GM12878 (cell line): ENCODE measurements at regions not wholly inside any gene's neighbourhood (a gene's known extent, or its start where the extent isn't known, plus 50 kb on each side); places are given as distances from the start of the nearest gene placed in this dataset.

Source experiments
- ATAC-seq: fragments of 200-7000 bp; cut with Tn5 transposase; 3 replicates; pipeline ENCODE4 v1.9.1; 2020; ENCODE audit warnings: mild to moderate bottlenecking, moderate library complexity
- BruUV-seq: library from RNA; stranded (reverse); fragments of 400-500 nt; replicated peaks from 2 replicates; lab custom pipeline; 2021; lab: Mats Ljungman, UMichigan
- CTCF ChIA-PET: fragments of 300-600 bp; sonication (Branson Sonifier 250); formaldehyde crosslinking; extraction: SDS; loops from one replicate; lab custom pipeline; 2021; ENCODE audit warnings: inconsistent platforms; lab: Yijun Ruan, JAX
- POLR2A ChIA-PET: fragments of 350-600 bp; formaldehyde crosslinking; extraction: SDS; loops from one replicate; lab custom pipeline; 2021; ENCODE audit warnings: inconsistent platforms; lab: Charles Lee
- RAD21 ChIA-PET: fragments of 300-600 bp; sonication (Branson Sonifier 250); formaldehyde crosslinking; loops from one replicate; lab custom pipeline; 2023; ENCODE audit warnings: antibody characterized with exemption; ENCODE audit not compliant: unreplicated experiment; lab: Charles Lee
- SMC1A ChIA-PET: fragments of 300-600 bp; sonication (Branson Sonifier 250); formaldehyde crosslinking; loops from one replicate; lab custom pipeline; 2023; ENCODE audit not compliant: unreplicated experiment, uncharacterized antibody; lab: Charles Lee
- DNase-seq: peaks from one replicate; pipeline ENCODE4 v3.0.0-alpha.2; 2011; ENCODE audit warnings: low read depth, low spot score
- FAIRE-seq: peaks from 3 replicates; lab custom pipeline; 2011; peaks lifted over from hg19 to GRCh38; lab: Jason Lieb, UNC
- H2AFZ ChIP-seq: 2 replicates; pipeline ENCODE4 v1.6.0; 2011; ENCODE audit warnings: low read depth, low read length, control low read depth; ENCODE audit not compliant: control insufficient read depth
- H3K27ac ChIP-seq: 2 replicates; pipeline ENCODE4 v1.5.1; 2011; ENCODE audit warnings: control low read depth; ENCODE audit not compliant: control insufficient read depth, insufficient read depth
- H3K27me3 ChIP-seq, 2 experiments: replicated peaks in 1 of 2; 2 replicates each; pipeline versions ENCODE4 v1.6.0 to v1.6.1; 2011; ENCODE audit warnings: low read length in 1 of 2; ENCODE audit not compliant: control insufficient read depth in 2 of 2, insufficient read depth in 2 of 2
- H3K36me3 ChIP-seq, 2 experiments: 2 replicates each; pipeline ENCODE4 v1.5.1; 2011; ENCODE audit warnings: low read length in 1 of 2; ENCODE audit not compliant: control insufficient read depth in 2 of 2, insufficient read depth in 2 of 2
- H3K4me1 ChIP-seq: 2 replicates; pipeline ENCODE4 v1.6.1; 2011; ENCODE audit warnings: mild to moderate bottlenecking, low read length, moderate library complexity, mixed read lengths; ENCODE audit not compliant: control insufficient read depth, insufficient read depth
- H3K4me2 ChIP-seq: 2 replicates; pipeline ENCODE4 v1.6.0; 2011; ENCODE audit warnings: control low read depth; ENCODE audit not compliant: control insufficient read depth, insufficient read depth
- H3K4me3 ChIP-seq: fragments of 200-600 bp; sonication (generic); 2 replicates; pipeline ENCODE4 v1.5.1; 2016
- H3K79me2 ChIP-seq: 2 replicates; pipeline ENCODE4 v1.6.0; 2011; ENCODE audit warnings: low read length; ENCODE audit not compliant: control insufficient read depth, insufficient read depth
- H3K9ac ChIP-seq: 2 replicates; pipeline ENCODE4 v1.8.0; 2011; ENCODE audit warnings: low read length, control low read depth, mixed read lengths; ENCODE audit not compliant: control insufficient read depth, insufficient read depth
- H3K9me3 ChIP-seq: replicated peaks from 3 replicates; pipeline ENCODE4 v1.5.1; 2011; ENCODE audit warnings: mild to moderate bottlenecking, low read length; ENCODE audit not compliant: control insufficient read depth, insufficient read depth
- H4K20me1 ChIP-seq: 2 replicates; pipeline ENCODE4 v1.6.0; 2011; ENCODE audit not compliant: control insufficient read depth, insufficient read depth
- HDAC6 ChIP-seq: fragments of 200-600 bp; sonication (generic); IDR thresholded peaks from one replicate; pipeline ENCODE4 v1.8.0; 2017; ENCODE audit warnings: antibody characterized with exemption; ENCODE audit not compliant: unreplicated experiment
- KDM1A ChIP-seq: fragments of 200-600 bp; sonication (generic); IDR thresholded peaks from 2 replicates; pipeline ENCODE4 v1.6.1; 2016; ENCODE audit warnings: borderline replicate concordance
- NFXL1 ChIP-seq: fragments of 450-650 bp; IDR thresholded peaks from 2 replicates; pipeline ENCODE4 v1.6.1; 2017; ENCODE audit warnings: antibody characterized with exemption, mild to moderate bottlenecking, borderline replicate concordance
- NR2C1 ChIP-seq: fragments of 450-650 bp; IDR thresholded peaks from 2 replicates; pipeline ENCODE4 v1.6.1; 2017; ENCODE audit warnings: antibody characterized with exemption, mild to moderate bottlenecking, moderate library complexity
- POLR2AphosphoS2 ChIP-seq: IDR thresholded peaks from 2 replicates; pipeline ENCODE4 v1.6.1; 2011; ENCODE audit warnings: low read depth, mild to moderate bottlenecking, low read length, improper control_type of control experiment, moderate library complexity
- RFX5 ChIP-seq: IDR thresholded peaks from 2 replicates; pipeline ENCODE4 v1.6.1; 2011; ENCODE audit warnings: low read depth, low read length, improper control_type of control experiment
- SP1 ChIP-seq: IDR thresholded peaks from one replicate; pipeline ENCODE4 v1.6.1; 2011; ENCODE audit warnings: low read depth, low read length
- SREBF2 ChIP-seq: IDR thresholded peaks from 2 replicates; pipeline ENCODE4 v1.6.1; 2012; ENCODE audit warnings: mild to moderate bottlenecking, low read length
- TARDBP ChIP-seq: IDR thresholded peaks from 2 replicates; pipeline ENCODE4 v1.6.1; 2016; ENCODE audit warnings: borderline replicate concordance
- TCF7 ChIP-seq: IDR thresholded peaks from 2 replicates; pipeline ENCODE4 v1.6.1; 2014; ENCODE audit warnings: antibody characterized with exemption, borderline replicate concordance
- WRNIP1 ChIP-seq: IDR thresholded peaks from 2 replicates; pipeline ENCODE4 v1.6.1; 2011; ENCODE audit warnings: low read depth, low read length, improper control_type of control experiment, borderline replicate concordance
- ZNF622 ChIP-seq: fragments of 450-650 bp; IDR thresholded peaks from 2 replicates; pipeline ENCODE4 v1.6.1; 2017; ENCODE audit warnings: mild to moderate bottlenecking, inconsistent platforms
- WGBS: methylation state at CpG from one replicate; pipeline ENCODE4 v1.1.6; 2016; ENCODE audit warnings: low lambda C conversion rate; ENCODE audit not compliant: insufficient replicate concordance, insufficient coverage; ENCODE audit errors: missing lambda C conversion rate; 5-methylcytosine and 5-hydroxymethylcytosine counted together
- in situ Hi-C: fragments of 300-500 bp; cut with MboI; formaldehyde crosslinking; loops from 9 replicates; pipeline ENCODE4 v1.14.3; 2018; ENCODE audit warnings: mixed read lengths
- intact Hi-C: fragments of 100-400 bp; cut with micrococcal nuclease; formaldehyde crosslinking; loops from one replicate; pipeline ENCODE4 v1.14.2; 2022; ENCODE audit not compliant: unreplicated experiment
- TF ChIP-seq, protein P1 (sequence below): IDR thresholded peaks from 2 replicates; pipeline ENCODE4 v1.6.1; 2011; ENCODE audit warnings: borderline replicate concordance, low read depth, mild to moderate bottlenecking, moderate library complexity, mixed read lengths, low read length; ENCODE audit not compliant: insufficient read depth; ENCODE audit errors: extremely low read length

DNA sequence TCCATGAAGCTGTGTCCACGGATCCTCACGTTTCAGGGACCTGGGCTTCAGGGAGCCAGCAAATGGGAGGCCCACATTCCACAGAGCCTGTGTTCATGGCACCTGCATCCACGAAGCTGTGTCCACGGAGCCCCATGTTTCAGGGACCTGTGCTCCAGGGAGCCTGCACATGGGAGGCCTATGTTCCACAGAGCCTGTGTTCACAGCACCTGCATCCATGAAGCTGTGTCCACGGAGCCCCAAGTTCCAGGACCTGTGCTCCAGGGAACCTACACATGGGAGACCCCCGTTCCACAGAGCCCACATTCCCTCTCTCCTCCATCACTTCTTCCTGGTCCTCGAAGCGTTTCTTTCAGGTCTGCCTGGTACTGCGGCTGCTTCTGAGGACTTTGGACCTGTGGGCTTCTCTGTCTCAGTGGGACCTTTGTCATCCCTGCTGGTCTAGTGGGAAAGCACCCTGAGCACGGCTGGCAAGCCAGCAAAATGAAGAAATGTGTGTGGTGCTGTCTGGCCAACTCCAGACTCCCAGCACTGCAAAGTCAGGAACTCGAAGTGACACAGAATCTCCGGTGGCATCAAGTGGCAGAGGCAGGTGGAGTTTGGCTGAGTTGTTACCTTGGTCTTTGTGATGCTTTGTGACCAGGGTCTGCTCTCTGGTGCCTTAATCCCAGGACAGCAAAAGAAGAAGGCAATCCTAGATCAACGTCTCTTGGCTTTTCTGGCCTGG, 245.9 kb downstream of the DLL1 start:
- POLR2A ChIA-PET: no interaction called here
- no peaks in the 10 kb centered on the region for H3K4me1 ChIP-seq
- BruUV-seq: no TSS peak
- H3K36me3 ChIP-seq: no peaks in the 10 kb centered on the region
- H3K4me2 ChIP-seq: no peak overlapping the region
- H4K20me1 ChIP-seq: no peaks in the 10 kb centered on the region
- CTCF ChIA-PET: no interaction called here
- SMC1A ChIA-PET: no interaction called here
- ATAC-seq: no peak
- H2AFZ ChIP-seq: no peak overlapping the region
- H3K79me2 ChIP-seq: no peaks in the 10 kb centered on the region
- no peak overlapping the region for H3K9ac ChIP-seq
- in situ Hi-C loops: no loop called here
- intact Hi-C loops: no loop called here
- 22% methylated on average over 13 of the region's 13 CpGs for WGBS
- H3K4me3 ChIP-seq: no peak overlapping the region
- RAD21 ChIA-PET: no interaction called here
- FAIRE-seq: no peak
- TF ChIP-seq HDAC6 (no peak), TCF7 (no peak), RFX5 (no peak), NFXL1 (no peak), WRNIP1 (no peak), SP1 (no peak), POLR2AphosphoS2 (no peak), SREBF2 (no peak), ZNF622 (no peak), NR2C1 (no peak), TARDBP (no peak), KDM1A (no peak)
- TF ChIP-seq, protein P1, sequence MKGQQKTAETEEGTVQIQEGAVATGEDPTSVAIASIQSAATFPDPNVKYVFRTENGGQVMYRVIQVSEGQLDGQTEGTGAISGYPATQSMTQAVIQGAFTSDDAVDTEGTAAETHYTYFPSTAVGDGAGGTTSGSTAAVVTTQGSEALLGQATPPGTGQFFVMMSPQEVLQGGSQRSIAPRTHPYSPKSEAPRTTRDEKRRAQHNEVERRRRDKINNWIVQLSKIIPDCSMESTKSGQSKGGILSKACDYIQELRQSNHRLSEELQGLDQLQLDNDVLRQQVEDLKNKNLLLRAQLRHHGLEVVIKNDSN: no peak
- no peaks in the 10 kb centered on the region; the same call in 2 of the 3 replicates for H3K9me3 ChIP-seq
- H3K27me3 ChIP-seq: no peaks in the 10 kb centered on the region
- no peak overlapping the region for H3K27ac ChIP-seq
- DNase-seq: no peak
